OCI-LY3 (cell line): ENCODE measurements at regions not wholly inside any gene's neighbourhood (a gene's known extent, or its start where the extent isn't known, plus 50 kb on each side); places are given as distances from the start of the nearest gene placed in this dataset.

Experiments used
- H2AFZ ChIP-seq: fragments of 200-600, 300-600 bp; shearing (Covaris generic); 2 replicates; pipeline ENCODE4 v1.6.0; 2014; ENCODE audit warnings: antibody characterized with exemption, low read depth, low read length
- H3K27ac ChIP-seq: fragments of 200-600, 300-600 bp; sonication (generic); 2 replicates; pipeline ENCODE4 v1.5.1; 2014; ENCODE audit warnings: mild to moderate bottlenecking, low read length, moderate library complexity, mixed read lengths
- H3K27me3 ChIP-seq: fragments of 200-600, 300-600 bp; sonication (generic); 2 replicates; pipeline ENCODE4 v1.6.1; 2014; ENCODE audit warnings: low read depth, low read length, mixed read lengths
- H3K36me3 ChIP-seq: fragments of 200-600, 300-600 bp; sonication (generic); replicated peaks from 2 replicates; pipeline ENCODE3; 2014; ENCODE audit warnings: low read depth, low read length, mixed read lengths
- H3K4me1 ChIP-seq: fragments of 300-600, 200-600 bp; sonication (generic); 2 replicates; pipeline ENCODE4 v1.6.1; 2014; ENCODE audit warnings: low read length, mixed read lengths
- H3K4me2 ChIP-seq: fragments of 200-600, 300-600 bp; sonication (generic); 2 replicates; pipeline ENCODE4 v1.6.1; 2014; ENCODE audit warnings: low read length, mixed read lengths
- H3K4me3 ChIP-seq: fragments of 300-600, 200-600 bp; sonication (generic); 2 replicates; pipeline ENCODE4 v1.5.1; 2014; ENCODE audit warnings: antibody characterized with exemption, mild to moderate bottlenecking, low read length, moderate library complexity
- H3K79me2 ChIP-seq: fragments of 300-600, 200-600 bp; shearing (Covaris generic); 2 replicates; pipeline ENCODE4 v1.6.1; 2014; ENCODE audit warnings: mild to moderate bottlenecking, low read length, mixed read lengths
- H3K9ac ChIP-seq: fragments of 300-600, 200-600 bp; shearing (Covaris generic); 2 replicates; pipeline ENCODE4 v1.6.0; 2014; ENCODE audit warnings: mild to moderate bottlenecking, low read length, moderate library complexity
- H3K9me3 ChIP-seq: fragments of 200-600, 300-600 bp; shearing (Covaris generic); 2 replicates; pipeline ENCODE4 v1.6.1; 2014; ENCODE audit warnings: low read length, mixed read lengths; ENCODE audit not compliant: insufficient read depth
- H4K20me1 ChIP-seq: fragments of 200-600, 300-600 bp; sonication (generic); 2 replicates; pipeline ENCODE4 v1.6.1; 2016; ENCODE audit warnings: low read length, mixed read lengths; ENCODE audit not compliant: insufficient read depth
- EZH2phosphoT487 ChIP-seq: fragments of 200-600 bp; shearing (Covaris generic); IDR thresholded peaks from 2 replicates; pipeline ENCODE4 v1.6.1; 2018; ENCODE audit warnings: antibody characterized with exemption, mixed run types, low read depth
- TF ChIP-seq, protein P1 (sequence below): fragments of 200-600, 300-600 bp; sonication (generic); IDR thresholded peaks from 2 replicates; pipeline ENCODE4 v1.5.1; 2014; ENCODE audit warnings: antibody characterized with exemption, low read length, low read depth

DNA sequence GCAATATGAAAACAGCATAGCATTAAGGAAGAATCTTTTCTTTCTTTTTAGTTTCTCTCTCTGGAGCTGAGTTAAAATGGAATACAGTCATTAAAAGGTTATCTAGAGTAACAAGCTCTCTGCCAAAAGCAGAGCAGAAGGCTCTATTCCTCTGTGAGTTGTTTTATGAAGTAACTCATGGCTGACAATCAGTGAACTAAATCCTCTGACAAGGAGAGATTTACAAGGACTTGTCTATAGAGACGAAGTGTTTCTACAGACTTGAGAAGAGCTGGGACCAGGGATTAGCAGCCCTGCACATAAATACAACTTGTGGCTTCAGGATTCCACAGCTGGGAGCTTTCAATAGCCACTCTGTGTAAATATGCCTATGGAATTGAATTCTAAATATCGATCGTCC, 192.5 kb upstream of the RAG2 start:
- TF ChIP-seq, protein P1, sequence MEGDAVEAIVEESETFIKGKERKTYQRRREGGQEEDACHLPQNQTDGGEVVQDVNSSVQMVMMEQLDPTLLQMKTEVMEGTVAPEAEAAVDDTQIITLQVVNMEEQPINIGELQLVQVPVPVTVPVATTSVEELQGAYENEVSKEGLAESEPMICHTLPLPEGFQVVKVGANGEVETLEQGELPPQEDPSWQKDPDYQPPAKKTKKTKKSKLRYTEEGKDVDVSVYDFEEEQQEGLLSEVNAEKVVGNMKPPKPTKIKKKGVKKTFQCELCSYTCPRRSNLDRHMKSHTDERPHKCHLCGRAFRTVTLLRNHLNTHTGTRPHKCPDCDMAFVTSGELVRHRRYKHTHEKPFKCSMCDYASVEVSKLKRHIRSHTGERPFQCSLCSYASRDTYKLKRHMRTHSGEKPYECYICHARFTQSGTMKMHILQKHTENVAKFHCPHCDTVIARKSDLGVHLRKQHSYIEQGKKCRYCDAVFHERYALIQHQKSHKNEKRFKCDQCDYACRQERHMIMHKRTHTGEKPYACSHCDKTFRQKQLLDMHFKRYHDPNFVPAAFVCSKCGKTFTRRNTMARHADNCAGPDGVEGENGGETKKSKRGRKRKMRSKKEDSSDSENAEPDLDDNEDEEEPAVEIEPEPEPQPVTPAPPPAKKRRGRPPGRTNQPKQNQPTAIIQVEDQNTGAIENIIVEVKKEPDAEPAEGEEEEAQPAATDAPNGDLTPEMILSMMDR: no peak
- no peak for TF ChIP-seq EZH2phosphoT487
- no peaks in the 10 kb centered on the region for H3K9me3 ChIP-seq
- H3K9ac ChIP-seq: no peak overlapping the region
- no peaks in the 10 kb centered on the region for H3K36me3 ChIP-seq
- no peak overlapping the region for H2AFZ ChIP-seq
- H3K79me2 ChIP-seq: no peaks in the 10 kb centered on the region
- H3K27ac ChIP-seq: no peak overlapping the region
- H3K4me1 ChIP-seq: peaks cover 8% of the 10 kb centered on the region
- no peak overlapping the region for H3K4me3 ChIP-seq
- H4K20me1 ChIP-seq: no peaks in the 10 kb centered on the region
- H3K27me3 ChIP-seq: peaks cover 16% of the 10 kb centered on the region; the same call in 1 of the 2 replicates
- no peak overlapping the region for H3K4me2 ChIP-seq

DNA sequence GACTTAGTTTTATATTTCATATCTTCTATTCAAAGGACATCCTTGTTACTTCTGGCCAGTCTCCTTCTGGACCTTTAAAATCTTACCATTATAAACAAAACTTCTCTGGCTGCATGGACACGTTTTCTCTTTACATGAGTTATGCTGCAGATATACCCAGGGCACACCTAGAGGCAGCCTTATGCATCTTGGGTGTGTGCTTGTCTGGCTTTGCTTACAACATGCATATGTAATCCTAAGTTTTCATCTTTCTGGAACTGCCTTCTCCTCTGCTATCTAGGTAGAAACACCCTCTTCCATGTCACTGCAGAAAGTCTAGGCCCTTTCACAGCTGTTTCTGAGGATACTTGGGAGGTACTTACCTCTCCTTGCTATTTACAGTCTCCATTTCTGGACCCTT, 185.8 kb upstream of the RAG2 start:
- Histone ChIP-seq H3K4me2 (no peak overlapping the region), H3K27me3 (peaks cover 20% of the 10 kb centered on the region; the same call in 1 of the 2 replicates), H3K4me1 (no peaks in the 10 kb centered on the region), H3K27ac (no peak overlapping the region), H2AFZ (no peak overlapping the region), H3K9me3 (no peaks in the 10 kb centered on the region), H3K36me3 (no peaks in the 10 kb centered on the region), H3K4me3 (no peak overlapping the region), H4K20me1 (no peaks in the 10 kb centered on the region), H3K79me2 (no peaks in the 10 kb centered on the region), H3K9ac (no peak overlapping the region)
- TF ChIP-seq, protein P1: no peak
- no peak for TF ChIP-seq EZH2phosphoT487

DNA sequence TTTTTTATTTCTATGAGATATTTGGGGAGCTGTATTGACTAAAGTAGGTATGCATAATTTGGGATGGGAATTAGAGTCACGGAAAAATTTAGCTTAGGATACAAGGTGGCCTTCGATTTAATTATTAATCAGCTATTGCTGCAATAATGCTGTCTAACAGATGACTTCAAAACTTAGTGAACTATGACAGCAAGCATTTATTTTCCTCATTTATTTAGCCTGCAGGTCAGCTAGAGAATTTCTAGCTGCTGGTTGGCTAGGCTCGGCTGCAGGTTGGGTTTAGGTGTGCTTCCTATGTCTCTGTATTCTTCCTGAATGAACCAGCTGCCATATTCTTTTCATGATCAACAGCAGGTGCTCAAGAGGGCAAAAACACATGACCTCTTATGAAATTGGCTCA, 181.8 kb upstream of the RAG2 start:
- Histone ChIP-seq H3K9me3 (no peaks in the 10 kb centered on the region), H3K4me3 (no peak overlapping the region), H3K27ac (no peak overlapping the region), H2AFZ (no peak overlapping the region), H3K79me2 (no peaks in the 10 kb centered on the region), H3K9ac (no peak overlapping the region), H4K20me1 (no peaks in the 10 kb centered on the region), H3K36me3 (no peaks in the 10 kb centered on the region), H3K4me1 (no peaks in the 10 kb centered on the region), H3K4me2 (no peak overlapping the region), H3K27me3 (peaks cover 30% of the 10 kb centered on the region)
- TF ChIP-seq EZH2phosphoT487: no peak

DNA sequence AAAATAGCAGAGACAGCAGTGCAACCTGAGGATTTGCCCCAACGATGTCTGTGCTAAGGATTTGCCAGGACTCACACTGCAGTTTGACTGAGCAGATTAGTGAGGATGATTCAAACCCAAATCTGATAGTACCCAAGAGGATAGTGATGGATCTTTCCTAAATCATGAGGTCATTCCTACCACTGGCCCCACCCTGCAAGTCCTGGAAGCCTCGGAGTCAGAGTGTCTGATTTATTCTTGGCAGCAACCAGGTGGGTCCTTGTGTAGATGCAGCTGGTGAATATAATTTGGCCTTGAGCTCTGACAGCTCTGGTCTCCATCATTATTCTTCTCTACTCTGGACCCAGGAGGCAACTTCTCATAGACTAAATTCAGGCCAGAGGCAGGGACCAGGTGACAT, 179.3 kb upstream of the RAG2 start:
- Histone ChIP-seq H4K20me1 (no peaks in the 10 kb centered on the region), H3K79me2 (no peaks in the 10 kb centered on the region), H3K36me3 (no peaks in the 10 kb centered on the region), H3K4me1 (no peaks in the 10 kb centered on the region), H3K9me3 (no peaks in the 10 kb centered on the region), H3K27ac (no peak overlapping the region), H3K4me2 (no peak overlapping the region), H3K9ac (no peak overlapping the region), H2AFZ (no peak overlapping the region), H3K4me3 (no peak overlapping the region), H3K27me3 (peaks cover 35% of the 10 kb centered on the region)
- TF ChIP-seq, protein P1: no peak
- TF ChIP-seq EZH2phosphoT487: no peak

DNA sequence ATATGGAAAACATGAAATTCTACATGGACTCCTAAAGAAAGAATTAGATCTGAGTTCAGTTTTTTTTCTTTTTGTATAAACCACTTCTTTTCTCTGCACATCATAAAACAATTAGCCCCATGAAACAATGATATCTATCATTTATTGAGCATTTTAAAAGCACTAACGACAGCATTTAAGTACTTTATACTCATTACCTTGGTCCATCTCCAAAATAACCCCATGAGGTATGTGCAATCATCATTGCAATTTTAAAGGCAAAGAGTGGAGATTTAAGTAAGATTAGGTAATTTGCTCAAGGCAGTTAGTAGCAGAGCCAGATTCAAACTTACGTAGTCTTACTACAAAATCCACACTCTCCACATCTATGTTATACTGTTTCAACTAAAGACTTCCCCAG, 177.7 kb upstream of the RAG2 start:
- Histone ChIP-seq H3K4me2 (no peak overlapping the region), H3K36me3 (no peaks in the 10 kb centered on the region), H3K9me3 (no peaks in the 10 kb centered on the region), H3K27me3 (peaks cover 33% of the 10 kb centered on the region), H4K20me1 (no peaks in the 10 kb centered on the region), H2AFZ (no peak overlapping the region), H3K4me3 (no peak overlapping the region), H3K79me2 (no peaks in the 10 kb centered on the region), H3K4me1 (no peaks in the 10 kb centered on the region), H3K27ac (no peak overlapping the region), H3K9ac (no peak overlapping the region)
- no peak for TF ChIP-seq EZH2phosphoT487
- TF ChIP-seq, protein P1: no peak
